CD8-positive, alpha-beta memory T cell (primary cell): ENCODE measurements at regions not wholly inside any gene's neighbourhood (a gene's known extent, or its start where the extent isn't known, plus 50 kb on each side); places are given as distances from the start of the nearest gene placed in this dataset.

Source experiments
- CTCF ChIA-PET: fragments of 350-600 bp; sonication (Branson Sonifier 250); formaldehyde crosslinking; loops from one replicate; lab custom pipeline; 2021; ENCODE audit warnings: antibody characterized with exemption; lab: Charles Lee
- POLR2A ChIA-PET: fragments of 350-600 bp; sonication (Branson Sonifier 250); formaldehyde crosslinking; loops from one replicate; lab custom pipeline; 2021; ENCODE audit warnings: antibody characterized with exemption; lab: Charles Lee
- DNase-seq, 5 donors: peaks; one replicate each; pipeline versions ENCODE4 v3.0.0 to v3.0.0-alpha.2; 2020 to 2022; ENCODE audit warnings: mixed read lengths in 1 of 5
- H3K27ac ChIP-seq: one replicate; pipeline ENCODE4 v1.7.0; 2013; ENCODE audit warnings: low read depth, mild to moderate bottlenecking, low read length, moderate library complexity
- H3K27me3 ChIP-seq: 2 replicates; pipeline ENCODE4 v1.7.0; 2013; ENCODE audit warnings: low read length, mild to moderate bottlenecking; ENCODE audit not compliant: insufficient read depth, poor library complexity, severe bottlenecking
- H3K36me3 ChIP-seq: 2 replicates; pipeline ENCODE4 v1.7.0; 2013; ENCODE audit warnings: mild to moderate bottlenecking, low read length, moderate library complexity; ENCODE audit not compliant: insufficient read depth
- H3K4me1 ChIP-seq: 2 replicates; pipeline ENCODE4 v1.7.0; 2013; ENCODE audit warnings: mild to moderate bottlenecking, low read length, moderate library complexity; ENCODE audit not compliant: insufficient read depth
- H3K4me3 ChIP-seq: 2 replicates; pipeline ENCODE4 v1.7.0; 2013; ENCODE audit warnings: mild to moderate bottlenecking, low read length
- H3K9me3 ChIP-seq: 2 replicates; pipeline ENCODE4 v1.7.0; 2013; ENCODE audit warnings: mild to moderate bottlenecking, low read length
- H3K27ac Mint-ChIP-seq, 8 donors: one replicate each; pipeline ENCODE4 v1.8.0; 2020 to 2021; ENCODE audit warnings: mixed read lengths in 8 of 8, mild to moderate bottlenecking in 6 of 8, inconsistent platforms in 3 of 8, moderate library complexity in 3 of 8
- H3K27me3 Mint-ChIP-seq, 2 donors: one replicate each; pipeline ENCODE4 v1.8.0; 2020 to 2021; ENCODE audit warnings: mixed read lengths in 2 of 2, mild to moderate bottlenecking in 1 of 2, moderate library complexity in 1 of 2
- H3K36me3 Mint-ChIP-seq, 3 donors: one replicate each; pipeline ENCODE4 v1.8.0; 2020 to 2021; ENCODE audit warnings: mixed read lengths in 3 of 3, inconsistent platforms in 1 of 3, mild to moderate bottlenecking in 1 of 3
- H3K4me1 Mint-ChIP-seq, 3 donors: one replicate each; pipeline ENCODE4 v1.8.0; 2020 to 2021; ENCODE audit warnings: mixed read lengths in 3 of 3, inconsistent platforms in 1 of 3, mild to moderate bottlenecking in 1 of 3
- H3K4me3 Mint-ChIP-seq, 7 donors: one replicate each; pipeline ENCODE4 v1.8.0; 2020 to 2021; ENCODE audit warnings: mixed read lengths in 7 of 7, mild to moderate bottlenecking in 6 of 7, moderate library complexity in 4 of 7, inconsistent platforms in 2 of 7
- H3K9me3 Mint-ChIP-seq, 5 donors: one replicate each; pipeline ENCODE4 v1.8.0; 2020 to 2022; ENCODE audit warnings: mixed read lengths in 5 of 5, mild to moderate bottlenecking in 3 of 5, moderate library complexity in 2 of 5, inconsistent platforms in 1 of 5

GRCh38 chr9:27939186-27939585 is 365.9 kb upstream of the C9orf72 start:
- no peaks in the 10 kb centered on the region for H3K27me3 ChIP-seq
- Mint-ChIP-seq H3K4me3 (no peak overlapping the region), H3K36me3 (no peaks in the 10 kb centered on the region), H3K27ac (no peak overlapping the region), H3K27me3 (no peaks in the 10 kb centered on the region), H3K4me1 (no peaks in the 10 kb centered on the region), H3K9me3 (peaks cover 0 to 6% (median 3%) of the 10 kb centered on the region in 5 donors)
- H3K27ac ChIP-seq: no peak overlapping the region
- ChIA-PET POLR2A (no interaction called here), CTCF (no interaction called here)
- DNase-seq: no peak
- no peak overlapping the region for H3K4me3 ChIP-seq
- no peaks in the 10 kb centered on the region for H3K9me3 ChIP-seq
- no peaks in the 10 kb centered on the region for H3K4me1 ChIP-seq
- no peaks in the 10 kb centered on the region for H3K36me3 ChIP-seq

- no peak for DNase-seq
- Mint-ChIP-seq H3K9me3 (peaks cover 0 to 17% (median 3%) of the 10 kb centered on the region in 5 donors), H3K36me3 (no peaks in the 10 kb centered on the region), H3K27me3 (no peaks in the 10 kb centered on the region), H3K4me3 (no peak overlapping the region), H3K27ac (no peak overlapping the region), H3K4me1 (no peaks in the 10 kb centered on the region)
- H3K36me3 ChIP-seq: no peaks in the 10 kb centered on the region
- H3K27me3 ChIP-seq: no peaks in the 10 kb centered on the region
- H3K27ac ChIP-seq: no peak overlapping the region
- H3K4me3 ChIP-seq: no peak overlapping the region
- H3K9me3 ChIP-seq: no peaks in the 10 kb centered on the region
- H3K4me1 ChIP-seq: no peaks in the 10 kb centered on the region
- ChIA-PET POLR2A (no interaction called here), CTCF (no interaction called here)
Measured at GRCh38 chr9:27940535-27940934, 367.3 kb upstream of the C9orf72 start.

GRCh38 chr9:27943501-27943900 is 370.2 kb upstream of the C9orf72 start:
- POLR2A ChIA-PET: no interaction called here
- no peak for DNase-seq

GRCh38 chr9:27945386-27945785 is 372.1 kb upstream of the C9orf72 start:
- CTCF ChIA-PET: no interaction called here
- H3K27ac Mint-ChIP-seq: no peak overlapping the region
- no peaks in the 10 kb centered on the region for H3K36me3 Mint-ChIP-seq
- peaks cover 0 to 19% (median 0%) of the 10 kb centered on the region in 5 donors for H3K9me3 Mint-ChIP-seq
- H3K4me1 ChIP-seq: no peaks in the 10 kb centered on the region
- H3K4me3 Mint-ChIP-seq: no peak overlapping the region
- H3K9me3 ChIP-seq: no peaks in the 10 kb centered on the region
- POLR2A ChIA-PET: no interaction called here
- no peaks in the 10 kb centered on the region for H3K27me3 Mint-ChIP-seq
- no peak overlapping the region for H3K4me3 ChIP-seq
- no peaks in the 10 kb centered on the region for H3K36me3 ChIP-seq
- no peaks in the 10 kb centered on the region for H3K4me1 Mint-ChIP-seq
- DNase-seq: no peak
- H3K27ac ChIP-seq: no peak overlapping the region
- H3K27me3 ChIP-seq: no peaks in the 10 kb centered on the region

More at GRCh38 chr9:27943501-27943900, 370.2 kb upstream of the C9orf72 start:
- Histone ChIP-seq H3K36me3 (no peaks in the 10 kb centered on the region), H3K27ac (no peak overlapping the region), H3K27me3 (no peaks in the 10 kb centered on the region), H3K4me1 (no peaks in the 10 kb centered on the region), H3K4me3 (no peak overlapping the region), H3K9me3 (no peaks in the 10 kb centered on the region)
- Mint-ChIP-seq H3K4me3 (no peak overlapping the region), H3K27me3 (no peaks in the 10 kb centered on the region), H3K4me1 (no peaks in the 10 kb centered on the region), H3K36me3 (no peaks in the 10 kb centered on the region), H3K27ac (peak overlapping the region in 1 of 8 donors; percentile 27), H3K9me3 (peaks cover 0 to 20% (median 0%) of the 10 kb centered on the region in 5 donors)
- CTCF ChIA-PET: no interaction called here

GRCh38 chr9:27950382-27950781 is 377.1 kb upstream of the C9orf72 start:
- Mint-ChIP-seq H3K9me3 (peaks cover 0 to 8% (median 0%) of the 10 kb centered on the region in 5 donors), H3K4me1 (no peaks in the 10 kb centered on the region), H3K27ac (no peak overlapping the region), H3K27me3 (no peaks in the 10 kb centered on the region), H3K36me3 (no peaks in the 10 kb centered on the region), H3K4me3 (no peak overlapping the region)
- DNase-seq: no peak
- no peaks in the 10 kb centered on the region for H3K4me1 ChIP-seq
- H3K27ac ChIP-seq: no peak overlapping the region
- ChIA-PET POLR2A (no interaction called here), CTCF (no interaction called here)
- no peaks in the 10 kb centered on the region for H3K36me3 ChIP-seq
- H3K4me3 ChIP-seq: no peak overlapping the region
- H3K27me3 ChIP-seq: no peaks in the 10 kb centered on the region
- H3K9me3 ChIP-seq: no peaks in the 10 kb centered on the region

GRCh38 chr9:27954858-27955257 is 381.6 kb upstream of the C9orf72 start:
- Mint-ChIP-seq H3K4me3 (no peak overlapping the region), H3K27ac (no peak overlapping the region), H3K36me3 (no peaks in the 10 kb centered on the region), H3K9me3 (peaks cover 0 to 2% (median 0%) of the 10 kb centered on the region in 5 donors), H3K27me3 (no peaks in the 10 kb centered on the region), H3K4me1 (no peaks in the 10 kb centered on the region)
- H3K9me3 ChIP-seq: no peaks in the 10 kb centered on the region
- no peaks in the 10 kb centered on the region for H3K27me3 ChIP-seq
- no peak overlapping the region for H3K4me3 ChIP-seq
- ChIA-PET CTCF (no interaction called here), POLR2A (no interaction called here)
- no peak overlapping the region for H3K27ac ChIP-seq
- no peaks in the 10 kb centered on the region for H3K4me1 ChIP-seq
- no peaks in the 10 kb centered on the region for H3K36me3 ChIP-seq
- no peak for DNase-seq

- ChIA-PET CTCF (no interaction called here), POLR2A (no interaction called here)
- H3K4me3 ChIP-seq: no peak overlapping the region
- H3K4me1 Mint-ChIP-seq: no peaks in the 10 kb centered on the region
- no peak overlapping the region for H3K27ac Mint-ChIP-seq
- no peaks in the 10 kb centered on the region for H3K27me3 ChIP-seq
- no peaks in the 10 kb centered on the region for H3K4me1 ChIP-seq
- no peaks in the 10 kb centered on the region for H3K36me3 ChIP-seq
- no peak for DNase-seq
- H3K36me3 Mint-ChIP-seq: no peaks in the 10 kb centered on the region
- H3K9me3 Mint-ChIP-seq: peaks cover 0 to 6% (median 0%) of the 10 kb centered on the region in 5 donors
- H3K27ac ChIP-seq: no peak overlapping the region
- no peak overlapping the region for H3K4me3 Mint-ChIP-seq
- H3K27me3 Mint-ChIP-seq: no peaks in the 10 kb centered on the region
- H3K9me3 ChIP-seq: no peaks in the 10 kb centered on the region
Measured at GRCh38 chr9:27963836-27964235, 390.6 kb upstream of the C9orf72 start.

- no peak overlapping the region for H3K4me3 ChIP-seq
- H3K27ac Mint-ChIP-seq: no peak overlapping the region
- no peaks in the 10 kb centered on the region for H3K27me3 Mint-ChIP-seq
- H3K36me3 Mint-ChIP-seq: no peaks in the 10 kb centered on the region
- H3K4me1 ChIP-seq: no peaks in the 10 kb centered on the region
- H3K9me3 ChIP-seq: no peaks in the 10 kb centered on the region
- ChIA-PET CTCF (no interaction called here), POLR2A (no interaction called here)
- no peaks in the 10 kb centered on the region for H3K4me1 Mint-ChIP-seq
- H3K4me3 Mint-ChIP-seq: no peak overlapping the region
- H3K27ac ChIP-seq: no peak overlapping the region
- H3K9me3 Mint-ChIP-seq: peaks cover 0 to 3% (median 3%) of the 10 kb centered on the region in 5 donors
- no peaks in the 10 kb centered on the region for H3K36me3 ChIP-seq
- H3K27me3 ChIP-seq: no peaks in the 10 kb centered on the region
- DNase-seq: no peak
Measured at GRCh38 chr9:27967210-27967609, 393.9 kb upstream of the C9orf72 start.

GRCh38 chr9:27977931-27978330 is 404.6 kb upstream of the C9orf72 start:
- Mint-ChIP-seq H3K27ac (no peak overlapping the region), H3K36me3 (no peaks in the 10 kb centered on the region), H3K4me3 (no peak overlapping the region), H3K27me3 (no peaks in the 10 kb centered on the region), H3K9me3 (peaks cover 0 to 2% (median 0%) of the 10 kb centered on the region in 5 donors), H3K4me1 (no peaks in the 10 kb centered on the region)
- POLR2A ChIA-PET: no interaction called here
- no peak overlapping the region for H3K27ac ChIP-seq
- H3K27me3 ChIP-seq: no peaks in the 10 kb centered on the region
- no peak for DNase-seq
- CTCF ChIA-PET: no interaction called here
- no peak overlapping the region for H3K4me3 ChIP-seq
- H3K9me3 ChIP-seq: no peaks in the 10 kb centered on the region
- no peaks in the 10 kb centered on the region for H3K4me1 ChIP-seq
- H3K36me3 ChIP-seq: no peaks in the 10 kb centered on the region
